Body of pancreas (tissue), 4 donors: ENCODE measurements at regions not wholly inside any gene's neighbourhood (a gene's known extent, or its start where the extent isn't known, plus 50 kb on each side); places are given as distances from the start of the nearest gene placed in this dataset.

Experiments used
- ATAC-seq: fragments of 150-250 bp; one replicate; pipeline ENCODE4 v1.9.1; 2016
- DNase-seq, 4 donors: peaks; one replicate each; pipeline ENCODE4 v3.0.0-alpha.2; 2019
- H3K27ac ChIP-seq, 4 donors: fragments of 200-600 bp; sonication (generic); 1 replicate in 3 of 4; 2 replicates in 1 of 4; pipeline versions ENCODE4 v1.5.1 to v1.6.1; 2016 to 2019; ENCODE audit warnings: mild to moderate bottlenecking in 1 of 4, mixed read lengths in 1 of 4, moderate library complexity in 1 of 4
- H3K27me3 ChIP-seq, 2 donors: fragments of 200-600 bp; sonication (generic); one replicate each; pipeline ENCODE4 v1.6.0; 2016; ENCODE audit warnings: mild to moderate bottlenecking in 1 of 2
- H3K36me3 ChIP-seq, 2 donors: fragments of 200-600 bp; sonication (generic); replicated peaks in 1 of 2; 2 replicates each; pipeline ENCODE4 v1.5.1; 2016; ENCODE audit warnings: low read depth in 2 of 2; ENCODE audit not compliant: insufficient read depth in 1 of 2
- H3K4me1 ChIP-seq: fragments of 200-600 bp; sonication (generic); one replicate; pipeline ENCODE4 v1.6.0; 2016
- H3K4me3 ChIP-seq, 2 donors: fragments of 200-600 bp; sonication (generic); 1 replicate in 1 of 2; 2 replicates in 1 of 2; pipeline ENCODE4 v1.5.1; 2016 to 2019
- H3K9me3 ChIP-seq, 3 donors: fragments of 200-600 bp; sonication (generic); 1 replicate in 2 of 3; 2 replicates in 1 of 3; pipeline ENCODE4 v1.5.1; 2016
- CTCF ChIP-seq, 7 experiments: fragments of 450-650 bp in 4 of 7; fragments of 200-600 bp in 3 of 7; sonication (generic) in 3 of 7; IDR thresholded peaks; one replicate each; pipeline ENCODE4 v1.5.1; 2016 to 2019; ENCODE audit warnings: antibody characterized with exemption in 7 of 7
- POLR2A ChIP-seq, 3 donors: fragments of 450-650 bp; IDR thresholded peaks; one replicate each; pipeline ENCODE4 v1.6.1; 2016; ENCODE audit warnings: antibody characterized with exemption in 3 of 3, mild to moderate bottlenecking in 2 of 3
- WGBS, 2 donors: methylation state at CpG; one replicate each; pipeline ENCODE4 v1.1.5; 2017; 5-methylcytosine and 5-hydroxymethylcytosine counted together
- intact Hi-C: fragments of 100-400 bp; cut with DNase I; formaldehyde crosslinking; loops from one replicate; pipeline ENCODE4 v1.15.1; 2023

- Histone ChIP-seq H3K4me3 (no peak overlapping the region), H3K27me3 (no peaks in the 10 kb centered on the region), H3K27ac (peak overlapping the region; percentile 70 to 86 (median 83)), H3K36me3 (no peaks in the 10 kb centered on the region), H3K4me1 (peaks cover 80% of the 10 kb centered on the region), H3K9me3 (no peaks in the 10 kb centered on the region)
- peak in 1 of 3 donors; percentile 11 for TF ChIP-seq POLR2A (IDR thresholded peaks at IDR 0.05)
- TF ChIP-seq CTCF (IDR thresholded peaks at IDR 0.05), result no peak
- 48 to 56% methylated on average over 5 of the region's 5 CpGs for WGBS, 2 donors
- DNase-seq (peak; percentile 41 to 78 (median 58)), ATAC-seq (peak; percentile 18)
- intact Hi-C loops, result no loop called here
Observed at GRCh38 chr18:56165601-56166355, 472.6 kb downstream of the TXNL1 start.

- peak; percentile 86 for ATAC-seq
- Histone ChIP-seq H3K36me3 (no peaks in the 10 kb centered on the region), H3K27me3 (no peaks in the 10 kb centered on the region), H3K27ac (peak overlapping the region; percentile 60 to 95 (median 91)), H3K4me3 (no peak overlapping the region), H3K4me1 (peaks cover 74% of the 10 kb centered on the region), H3K9me3 (no peaks in the 10 kb centered on the region)
- TF ChIP-seq CTCF (IDR thresholded peaks at IDR 0.05) (peak in 1 of 7 experiments; percentile 1), POLR2A (IDR thresholded peaks at IDR 0.05) (peak in 2 of 3 donors; percentile 41 to 49)
- DNase-seq, result peak; percentile 43 to 78 (median 51)
- WGBS, 2 donors, result 21 to 28% methylated on average over 5 of the region's 5 CpGs
- intact Hi-C loops, result no loop called here
Observed at GRCh38 chr18:56162311-56163265, 475.8 kb downstream of the TXNL1 start.

DNA sequence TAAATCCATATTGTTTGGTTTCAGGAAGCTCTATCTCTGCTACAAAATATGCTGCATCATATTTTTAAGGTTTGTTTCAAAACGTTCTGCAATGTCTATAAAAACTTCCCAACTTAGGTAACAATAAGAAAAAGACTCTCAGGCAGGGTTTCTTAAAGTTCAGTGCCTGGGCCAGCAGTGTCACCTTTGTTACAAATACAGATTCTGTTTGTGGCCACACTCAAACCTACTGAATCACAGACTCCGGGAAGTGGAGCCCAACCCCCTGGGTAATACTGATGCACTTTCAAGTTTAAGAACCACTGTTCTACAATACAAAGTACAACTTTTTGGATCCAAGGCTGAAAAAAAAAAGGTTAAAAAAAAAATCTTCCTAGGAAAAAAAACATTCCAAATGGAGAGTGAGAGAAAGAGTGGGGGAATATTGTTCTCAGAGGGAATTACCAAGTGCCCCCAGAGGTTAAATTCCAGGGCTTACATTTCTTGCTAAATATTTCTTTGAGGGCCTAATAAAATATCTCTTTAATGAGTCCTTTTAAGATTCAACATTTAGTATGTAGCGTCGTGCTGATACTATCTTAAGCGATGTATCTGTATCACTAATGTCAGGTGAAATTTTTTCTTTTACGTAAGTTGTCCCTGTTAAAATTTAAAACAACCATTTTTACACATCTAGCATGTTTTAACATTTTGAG is 476.7 kb downstream of the TXNL1 start:
- ATAC-seq, result peak; percentile 46
- intact Hi-C loops, result no loop called here
- peak; percentile 29 to 59 (median 48) for DNase-seq
- Histone ChIP-seq H3K36me3 (no peaks in the 10 kb centered on the region), H3K4me1 (peaks cover 66% of the 10 kb centered on the region), H3K27me3 (no peaks in the 10 kb centered on the region), H3K9me3 (no peaks in the 10 kb centered on the region), H3K27ac (peak overlapping the region; percentile 27 to 95 (median 91)), H3K4me3 (no peak overlapping the region)
- TF ChIP-seq CTCF (IDR thresholded peaks at IDR 0.05), result no peak
- TF ChIP-seq POLR2A (IDR thresholded peaks at IDR 0.05), result no peak
- 30% methylated on average over 6 of the region's 6 CpGs for WGBS, 2 donors

DNA sequence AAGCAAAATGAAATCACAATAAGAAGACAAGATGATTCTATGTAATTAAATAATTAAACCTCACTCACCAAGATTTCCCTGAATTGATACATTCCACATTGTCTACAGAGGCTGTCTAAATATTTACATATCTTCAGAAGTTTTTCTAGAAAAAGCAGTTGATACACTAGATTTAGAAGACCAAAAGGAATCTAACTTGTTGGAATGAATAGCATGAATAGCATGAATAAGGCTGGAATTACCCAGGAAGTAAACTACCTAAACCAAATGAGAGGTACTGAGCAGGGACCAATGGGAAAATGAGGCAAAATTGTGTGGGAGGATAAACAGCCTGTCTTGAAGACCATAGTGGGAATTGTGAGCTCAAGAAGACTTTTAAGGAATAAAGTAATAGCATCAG is 479.7 kb downstream of the TXNL1 start:
- intact Hi-C loops, result no loop called here
- H3K36me3 ChIP-seq, result no peaks in the 10 kb centered on the region
- no peak overlapping the region for H3K4me3 ChIP-seq
- ATAC-seq (no peak), DNase-seq (no peak)
- peaks cover 36% of the 10 kb centered on the region for H3K4me1 ChIP-seq
- no peaks in the 10 kb centered on the region for H3K27me3 ChIP-seq
- TF ChIP-seq POLR2A (IDR thresholded peaks at IDR 0.05) (no peak), CTCF (IDR thresholded peaks at IDR 0.05) (no peak)
- H3K9me3 ChIP-seq, result no peaks in the 10 kb centered on the region
- no peak overlapping the region for H3K27ac ChIP-seq
